SK-N-SH (cell line): ENCODE measurements at regions not wholly inside any gene's neighbourhood (a gene's known extent, or its start where the extent isn't known, plus 50 kb on each side); places are given as distances from the start of the nearest gene placed in this dataset.

Experiments
- CTCF ChIP-seq: fragments of 200-600 bp; sonication (generic); IDR thresholded peaks from 2 replicates; pipeline ENCODE4 v1.6.1; 2017; ENCODE audit warnings: antibody characterized with exemption, mild to moderate bottlenecking, moderate library complexity
- ELF1 ChIP-seq: IDR thresholded peaks from 2 replicates; pipeline ENCODE4 v1.4.0; 2012
- EZH2phosphoT487 ChIP-seq: fragments of 200-600 bp; sonication (generic); IDR thresholded peaks from 2 replicates; pipeline ENCODE4 v1.6.1; 2017; ENCODE audit warnings: low read depth, mixed run types, mild to moderate bottlenecking, antibody characterized with exemption, moderate library complexity, borderline replicate concordance
- POLR2AphosphoS5 ChIP-seq: IDR thresholded peaks from 2 replicates; pipeline ENCODE4 v1.6.1; 2012; ENCODE audit warnings: low read depth, low read length
- TAF1 ChIP-seq: IDR thresholded peaks from 2 replicates; pipeline ENCODE4 v1.6.1; 2012; ENCODE audit warnings: low read depth, mild to moderate bottlenecking, low read length, moderate library complexity, borderline replicate concordance

GRCh38 chr22:49525360-49525759 is 302.3 kb downstream of the BRD1 start:
- TF ChIP-seq CTCF (no peak), EZH2phosphoT487 (no peak), POLR2AphosphoS5 (no peak), ELF1 (no peak), TAF1 (no peak)
